ENCODE measurements at regions not wholly inside any gene's neighbourhood (a gene's known extent, or its start where the extent isn't known, plus 50 kb on each side); places are given as distances from the start of the nearest gene placed in this dataset.

DNA sequence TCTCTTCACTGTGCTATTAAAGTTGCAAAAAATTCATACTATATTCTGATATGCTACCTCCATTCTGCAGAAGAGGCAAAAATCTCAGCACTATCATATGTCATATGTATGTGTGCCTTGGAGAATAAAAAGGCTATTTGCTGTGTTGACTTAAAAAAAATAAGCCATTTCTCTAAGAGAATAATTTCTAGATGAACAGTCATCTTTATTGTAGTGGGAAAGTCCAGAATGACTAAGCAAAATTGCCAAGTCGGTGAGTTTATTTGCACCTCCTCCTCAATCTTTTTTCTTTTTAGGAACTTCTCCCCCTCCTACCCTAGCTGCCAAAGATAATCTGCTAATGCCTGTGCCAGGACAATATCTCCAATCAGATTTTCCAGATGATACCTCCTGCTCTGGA lies 353.8 kb upstream of the FAR2 start:
- TF ChIP-seq POLR2A (IDR thresholded peaks at IDR 0.05; ENCODE audit: low read length) (no peak), GATA1 (IDR thresholded peaks at IDR 0.05; ENCODE audit: low read depth, low read length) (no peak)
- no peak for DNase-seq

DNA sequence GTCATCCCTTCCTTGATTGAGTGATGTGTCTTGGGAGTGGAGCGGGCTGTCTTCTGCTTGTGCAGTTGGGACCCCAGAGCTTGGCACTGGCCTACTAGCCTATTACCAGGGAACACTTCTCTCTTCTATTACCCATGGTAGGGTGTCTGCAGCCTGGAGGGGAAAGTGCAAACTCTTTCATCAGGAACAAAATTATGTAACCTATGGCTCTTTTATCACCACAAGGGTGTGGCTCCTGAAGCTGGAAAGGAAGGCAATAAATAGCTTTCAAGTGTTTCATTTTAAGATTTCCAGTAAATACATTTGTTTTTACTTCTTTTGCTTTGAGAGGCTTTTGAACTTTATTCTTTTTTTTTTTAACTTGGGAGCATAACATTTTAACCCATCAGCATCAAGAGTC lies 349.7 kb upstream of the FAR2 start:
- TF ChIP-seq POLR2A (IDR thresholded peaks at IDR 0.05; ENCODE audit: low read length) (no peak), GATA1 (IDR thresholded peaks at IDR 0.05; ENCODE audit: low read depth, low read length) (no peak)
- DNase-seq = no peak

DNA sequence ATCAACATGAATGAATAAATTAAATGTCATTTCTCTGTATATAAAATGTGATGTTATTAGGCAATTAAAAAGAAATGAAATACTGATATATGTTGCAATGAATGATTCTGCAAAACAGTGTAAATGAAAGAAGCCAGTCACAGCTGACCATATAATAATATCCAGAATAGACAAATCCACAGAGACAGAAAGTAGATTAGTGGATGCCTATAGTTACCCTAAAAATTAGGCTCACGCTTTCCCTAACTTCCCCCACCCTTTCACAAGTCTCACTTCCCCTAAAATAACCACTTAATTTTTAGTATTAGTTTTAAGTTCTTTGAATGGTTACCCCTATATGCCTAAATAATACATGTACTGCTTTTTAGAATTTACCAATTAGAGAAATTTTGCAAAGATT lies 348.9 kb upstream of the FAR2 start:
- TF ChIP-seq GATA1 (IDR thresholded peaks at IDR 0.05; ENCODE audit: low read depth, low read length) (no peak), POLR2A (IDR thresholded peaks at IDR 0.05; ENCODE audit: low read length) (no peak)
- no peak for DNase-seq

GRCh38 chr12:28802706-28803438 lies 346.2 kb upstream of the FAR2 start:
- TF ChIP-seq POLR2A (IDR thresholded peaks at IDR 0.05; ENCODE audit: low read length) (no peak), GATA1 (IDR thresholded peaks at IDR 0.05; ENCODE audit: low read depth, low read length) (no peak)
- DNase-seq = no peak

DNA sequence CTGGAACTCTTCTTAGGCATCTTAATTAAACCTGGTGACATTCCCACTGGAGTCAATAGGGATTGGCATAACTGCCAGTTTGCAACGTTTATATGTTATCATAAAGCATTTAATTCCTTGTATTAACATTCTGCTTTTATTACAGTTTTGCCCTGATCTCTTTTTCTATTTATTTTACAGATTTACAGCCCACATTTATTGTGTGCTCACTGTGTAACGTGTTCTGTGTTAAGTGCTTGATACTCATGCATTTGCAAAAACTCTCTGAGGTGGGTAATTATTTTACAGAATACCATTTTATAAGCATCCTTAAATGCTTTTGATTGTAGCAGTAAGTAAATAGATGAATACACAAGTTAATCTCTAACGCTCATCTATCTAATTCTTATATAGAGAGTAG lies 341.5 kb upstream of the FAR2 start:
- TF ChIP-seq GATA1 (IDR thresholded peaks at IDR 0.05; ENCODE audit: low read depth, low read length) = no peak
- no peak for TF ChIP-seq POLR2A (IDR thresholded peaks at IDR 0.05; ENCODE audit: low read length)
- no peak for DNase-seq

DNA sequence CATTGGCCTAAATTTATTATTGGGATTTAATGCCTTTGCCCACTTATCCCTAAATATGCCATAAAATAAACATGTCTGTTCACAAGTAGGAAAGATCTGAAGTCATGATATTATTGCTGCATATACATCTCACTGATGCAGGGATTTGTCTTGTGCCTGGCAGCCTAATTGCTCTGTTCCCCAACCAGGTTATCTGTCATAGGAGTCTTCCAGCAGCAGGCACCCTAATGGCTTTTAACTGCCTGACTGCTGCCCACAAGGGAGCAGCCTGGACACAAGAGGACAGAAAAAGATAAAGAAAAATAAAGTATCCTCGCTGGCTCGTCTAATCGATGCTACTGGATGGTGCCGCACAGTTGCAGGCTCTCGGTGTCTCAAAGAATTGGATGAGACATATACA lies 337.6 kb upstream of the FAR2 start:
- no peak for DNase-seq
- TF ChIP-seq GATA1 (IDR thresholded peaks at IDR 0.05; ENCODE audit: low read depth, low read length) (no peak), POLR2A (IDR thresholded peaks at IDR 0.05; ENCODE audit: low read length) (no peak)

DNA sequence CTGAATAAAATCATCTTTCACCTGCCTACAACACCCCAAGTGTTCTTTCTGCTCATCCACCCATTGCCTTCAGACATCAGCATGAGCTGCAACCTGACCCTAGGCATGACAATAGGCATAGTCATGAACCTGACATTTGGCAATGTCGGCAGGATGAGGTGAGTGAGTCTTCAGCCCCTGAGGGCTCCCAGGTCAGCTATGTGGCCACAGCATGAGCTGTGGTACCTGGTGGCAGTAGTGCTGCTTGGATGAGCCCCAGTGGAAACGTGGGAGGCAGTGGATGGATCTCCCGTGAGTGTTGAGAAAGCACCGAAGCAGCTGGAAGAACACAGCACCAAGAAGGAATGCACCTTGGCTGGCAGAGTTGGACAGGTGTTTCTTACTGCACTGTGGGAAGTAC lies 334.8 kb upstream of the FAR2 start:
- TF ChIP-seq GATA1 (IDR thresholded peaks at IDR 0.05; ENCODE audit: low read depth, low read length) (no peak), POLR2A (IDR thresholded peaks at IDR 0.05; ENCODE audit: low read length) (no peak)
- DNase-seq = no peak

- DNase-seq = peak in 1 of 2 experiments; percentile 1
- no peak for TF ChIP-seq POLR2A (IDR thresholded peaks at IDR 0.05; ENCODE audit: low read length)
- TF ChIP-seq GATA1 (IDR thresholded peaks at IDR 0.05; ENCODE audit: low read depth, low read length) = no peak
Observed at GRCh38 chr12:28817524-28817923, 331.6 kb upstream of the FAR2 start.

DNA sequence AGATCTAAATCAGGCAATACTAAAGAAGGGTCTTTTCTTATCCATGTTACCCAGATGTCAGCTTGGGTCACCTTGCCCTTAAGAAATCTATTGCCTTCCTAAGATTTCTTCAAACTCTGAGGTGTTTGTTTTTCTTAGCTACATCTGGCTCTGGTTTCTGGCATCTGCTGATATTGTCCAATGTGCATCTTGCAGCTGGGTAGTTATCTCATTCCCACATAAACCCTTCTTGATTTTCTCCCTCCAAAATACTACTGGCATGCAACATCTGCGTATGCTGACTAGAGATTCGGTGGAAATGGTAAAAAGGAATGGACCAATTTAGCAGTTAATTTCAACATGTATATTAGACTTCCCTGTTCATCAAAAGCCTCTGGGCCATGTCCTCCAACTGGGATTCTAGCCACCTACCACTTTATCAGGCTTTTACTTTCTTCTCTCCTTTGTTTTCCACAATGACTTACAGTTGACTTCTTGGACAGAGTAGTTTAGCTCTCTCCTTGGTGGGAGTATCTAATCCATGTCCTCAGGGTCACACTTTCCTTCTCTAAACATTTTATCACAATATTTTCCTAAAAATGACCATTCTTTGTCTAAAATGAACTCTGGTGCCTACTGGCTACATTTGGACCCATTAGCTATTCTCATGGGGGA lies 324.8 kb upstream of the FAR2 start:
- no peak for DNase-seq
- TF ChIP-seq POLR2A (IDR thresholded peaks at IDR 0.05; ENCODE audit: low read length) (no peak), GATA1 (IDR thresholded peaks at IDR 0.05; ENCODE audit: low read depth, low read length) (no peak)

GRCh38 chr12:28824849-28825248 lies 324.2 kb upstream of the FAR2 start:
- TF ChIP-seq GATA1 (IDR thresholded peaks at IDR 0.05; ENCODE audit: low read depth, low read length) (no peak), POLR2A (IDR thresholded peaks at IDR 0.05; ENCODE audit: low read length) (no peak)
- DNase-seq = no peak

GRCh38 chr12:28826766-28827165 lies 322.3 kb upstream of the FAR2 start:
- no peak for DNase-seq
- no peak for TF ChIP-seq GATA1 (IDR thresholded peaks at IDR 0.05; ENCODE audit: low read depth, low read length)
- no peak for TF ChIP-seq POLR2A (IDR thresholded peaks at IDR 0.05; ENCODE audit: low read length)

GRCh38 chr12:28827861-28828260 lies 321.2 kb upstream of the FAR2 start:
- TF ChIP-seq GATA1 (IDR thresholded peaks at IDR 0.05; ENCODE audit: low read depth, low read length) (no peak), POLR2A (IDR thresholded peaks at IDR 0.05; ENCODE audit: low read length) (no peak)
- no peak for DNase-seq

DNA sequence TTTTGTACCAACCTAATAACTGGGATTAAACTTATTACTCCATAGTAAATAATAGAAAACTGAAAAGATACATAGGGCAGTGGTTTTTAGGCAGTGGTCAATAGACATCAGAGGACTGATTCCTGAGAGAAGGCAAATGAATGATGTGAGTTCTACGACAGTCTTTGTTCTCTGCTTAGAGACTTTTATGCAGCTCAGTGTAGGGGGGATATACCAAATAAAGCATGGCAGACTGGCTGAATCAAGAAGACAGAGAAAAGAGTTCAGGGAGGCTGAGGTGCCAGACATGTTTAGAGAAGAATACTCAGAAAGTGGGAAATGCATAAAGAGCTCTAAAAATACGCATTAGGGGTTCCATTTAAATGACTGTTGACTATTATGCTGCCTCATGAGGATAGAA lies 320.8 kb upstream of the FAR2 start:
- TF ChIP-seq GATA1 (IDR thresholded peaks at IDR 0.05; ENCODE audit: low read depth, low read length) = no peak
- TF ChIP-seq POLR2A (IDR thresholded peaks at IDR 0.05; ENCODE audit: low read length) = no peak
- DNase-seq = no peak

- DNase-seq = no peak
- TF ChIP-seq GATA1 (IDR thresholded peaks at IDR 0.05; ENCODE audit: low read depth, low read length) (no peak), POLR2A (IDR thresholded peaks at IDR 0.05; ENCODE audit: low read length) (no peak)
Observed at GRCh38 chr12:28830491-28830890, 318.6 kb upstream of the FAR2 start.

DNA sequence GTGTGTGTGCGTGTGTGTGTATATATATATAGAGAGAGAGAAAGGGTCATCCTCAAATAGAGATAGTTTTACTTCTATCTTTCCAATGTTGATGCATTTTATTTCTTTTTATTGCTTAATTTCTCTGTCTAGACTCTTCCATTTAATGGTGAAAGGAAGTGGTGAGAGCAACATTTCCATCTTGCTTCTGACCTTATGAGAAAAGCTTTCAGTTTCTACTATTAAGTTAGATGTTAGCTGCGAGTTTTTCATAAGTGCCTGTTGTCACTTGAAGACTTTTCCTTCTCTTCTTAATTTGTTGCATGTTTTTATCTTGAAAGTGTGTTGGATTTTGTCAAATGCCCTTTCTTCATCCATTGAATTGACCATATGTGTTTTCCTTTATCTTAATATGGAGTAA lies 304.4 kb upstream of the FAR2 start:
- TF ChIP-seq POLR2A (IDR thresholded peaks at IDR 0.05; ENCODE audit: low read length) (no peak), GATA1 (IDR thresholded peaks at IDR 0.05; ENCODE audit: low read depth, low read length) (no peak)
- DNase-seq = no peak

Data from erythroblast (primary cell).